Cardiac fibroblast (primary cell): ENCODE measurements at regions not wholly inside any gene's neighbourhood (a gene's known extent, or its start where the extent isn't known, plus 50 kb on each side); places are given as distances from the start of the nearest gene placed in this dataset.

Source experiments
- DNase-seq, 2 donors: peaks; one replicate each; pipeline versions ENCODE4 v3.0.0 to v3.0.0-alpha.2; 2010; ENCODE audit warnings: low read depth in 2 of 2
- H3K4me3 ChIP-seq, 2 donors: replicated peaks in 1 of 2; 1 replicate in 1 of 2; 2 replicates in 1 of 2; pipeline ENCODE4 v1.5.1; 2011; ENCODE audit warnings: low read depth in 2 of 2, low read length in 2 of 2, mild to moderate bottlenecking in 2 of 2, moderate library complexity in 1 of 2
- TF ChIP-seq, protein P1 (sequence below): IDR thresholded peaks from one replicate; pipeline ENCODE4 v1.5.1; 2011; ENCODE audit warnings: low read depth, mild to moderate bottlenecking, low read length, inconsistent platforms

GRCh38 chr4:114399105-114399504, 199.5 kb upstream of the UGT8 start:
- TF ChIP-seq, protein P1, sequence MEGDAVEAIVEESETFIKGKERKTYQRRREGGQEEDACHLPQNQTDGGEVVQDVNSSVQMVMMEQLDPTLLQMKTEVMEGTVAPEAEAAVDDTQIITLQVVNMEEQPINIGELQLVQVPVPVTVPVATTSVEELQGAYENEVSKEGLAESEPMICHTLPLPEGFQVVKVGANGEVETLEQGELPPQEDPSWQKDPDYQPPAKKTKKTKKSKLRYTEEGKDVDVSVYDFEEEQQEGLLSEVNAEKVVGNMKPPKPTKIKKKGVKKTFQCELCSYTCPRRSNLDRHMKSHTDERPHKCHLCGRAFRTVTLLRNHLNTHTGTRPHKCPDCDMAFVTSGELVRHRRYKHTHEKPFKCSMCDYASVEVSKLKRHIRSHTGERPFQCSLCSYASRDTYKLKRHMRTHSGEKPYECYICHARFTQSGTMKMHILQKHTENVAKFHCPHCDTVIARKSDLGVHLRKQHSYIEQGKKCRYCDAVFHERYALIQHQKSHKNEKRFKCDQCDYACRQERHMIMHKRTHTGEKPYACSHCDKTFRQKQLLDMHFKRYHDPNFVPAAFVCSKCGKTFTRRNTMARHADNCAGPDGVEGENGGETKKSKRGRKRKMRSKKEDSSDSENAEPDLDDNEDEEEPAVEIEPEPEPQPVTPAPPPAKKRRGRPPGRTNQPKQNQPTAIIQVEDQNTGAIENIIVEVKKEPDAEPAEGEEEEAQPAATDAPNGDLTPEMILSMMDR = no peak
- DNase-seq = no peak

DNA sequence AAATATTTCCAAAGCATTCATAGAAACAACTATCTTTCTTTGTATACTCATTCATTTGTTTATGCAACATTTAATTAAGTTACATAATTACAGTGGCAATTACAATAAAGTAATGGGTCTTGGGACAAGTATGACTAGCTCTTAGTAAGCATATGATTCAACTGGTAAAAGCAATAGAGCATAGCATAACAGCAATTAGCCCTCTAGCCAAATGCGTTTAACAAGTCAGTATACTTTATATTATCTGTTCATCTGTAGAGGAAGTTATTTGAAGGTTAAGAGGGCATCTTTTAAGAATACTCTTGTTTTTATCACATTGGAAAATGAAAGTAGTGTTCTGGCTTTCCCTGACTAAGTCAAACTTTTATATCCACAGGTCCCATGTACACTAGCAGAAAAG, 198.1 kb upstream of the UGT8 start:
- TF ChIP-seq, protein P1 = no peak
- no peak overlapping the region for H3K4me3 ChIP-seq
- DNase-seq = peak in 1 of 2 donors; percentile 4

More at GRCh38 chr4:114399105-114399504, 199.5 kb upstream of the UGT8 start:
- no peak overlapping the region for H3K4me3 ChIP-seq

DNA sequence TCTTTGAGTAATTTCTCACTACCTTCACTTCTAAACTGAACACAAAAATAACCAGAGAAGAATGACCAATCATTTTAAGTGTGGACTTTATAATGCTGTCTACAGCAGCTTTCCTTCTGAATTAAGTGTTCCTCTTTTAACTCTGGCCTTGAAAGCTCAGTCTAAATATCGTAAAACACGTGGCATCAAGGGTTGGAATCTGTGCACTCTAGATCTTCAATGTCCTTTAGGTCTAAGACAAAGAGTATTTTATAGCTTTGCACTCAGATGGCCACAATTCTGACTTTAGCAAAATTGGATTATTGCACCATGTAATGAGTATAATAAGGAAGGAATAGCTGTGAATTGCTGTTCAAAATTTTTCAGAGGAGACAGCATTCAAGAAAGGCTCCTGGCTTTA, 197.1 kb upstream of the UGT8 start:
- no peak for DNase-seq
- H3K4me3 ChIP-seq = no peak overlapping the region
- TF ChIP-seq, protein P1 = no peak

- H3K4me3 ChIP-seq = no peak overlapping the region
- TF ChIP-seq, protein P1 = no peak
- DNase-seq = no peak
Measured at GRCh38 chr4:114417214-114417613, 181.4 kb upstream of the UGT8 start.

GRCh38 chr4:114420069-114420468, 178.5 kb upstream of the UGT8 start:
- no peak overlapping the region for H3K4me3 ChIP-seq
- TF ChIP-seq, protein P1 = no peak
- DNase-seq = no peak

DNA sequence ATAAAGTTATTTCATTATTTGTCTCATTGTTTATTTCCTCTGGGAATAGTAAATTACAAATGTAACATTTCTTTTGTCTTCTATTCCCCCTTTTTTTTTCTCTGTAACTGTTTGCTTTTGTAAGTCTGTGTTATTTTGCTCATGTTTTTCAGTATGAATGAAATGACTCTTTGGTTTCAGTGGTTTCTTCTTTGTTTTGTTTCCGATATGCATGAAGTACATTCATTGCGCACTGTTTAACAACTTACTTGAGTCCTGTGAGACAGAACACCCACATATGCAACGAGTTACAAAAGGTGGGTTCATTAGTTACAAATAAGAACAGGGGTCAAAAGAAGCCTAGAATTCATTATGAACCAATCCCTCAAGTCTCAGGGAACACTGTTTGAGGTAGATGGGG, 175.0 kb upstream of the UGT8 start:
- DNase-seq = no peak
- no peak overlapping the region for H3K4me3 ChIP-seq
- TF ChIP-seq, protein P1 = no peak

DNA sequence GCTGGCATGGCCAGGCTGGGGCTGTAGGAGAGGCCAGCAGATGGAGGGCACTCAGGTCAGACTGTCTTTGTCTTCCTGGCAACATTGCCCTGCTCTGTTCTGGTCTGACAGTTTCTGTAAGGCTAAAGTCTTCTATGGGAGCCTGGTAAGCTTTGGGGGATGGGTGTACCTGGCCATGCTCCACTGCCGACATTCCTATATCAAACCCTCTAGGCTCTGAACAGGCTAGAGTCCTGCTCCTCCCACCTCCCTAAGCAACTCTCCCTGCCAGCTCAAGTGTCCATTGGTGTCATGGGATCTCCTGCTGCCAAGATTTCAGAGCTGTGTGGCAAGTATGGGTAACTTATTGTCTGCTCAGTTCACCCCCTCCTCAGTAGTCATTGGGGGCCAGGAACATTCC, 163.5 kb upstream of the UGT8 start:
- H3K4me3 ChIP-seq = no peak overlapping the region
- TF ChIP-seq, protein P1 = no peak
- DNase-seq = no peak
